Colonic mucosa (tissue), 4 donors: ENCODE measurements at regions not wholly inside any gene's neighbourhood (a gene's known extent, or its start where the extent isn't known, plus 50 kb on each side); places are given as distances from the start of the nearest gene placed in this dataset.

Source experiments
- DNase-seq: peaks from one replicate; pipeline ENCODE4 v3.0.0-alpha.2; 2020
- H3K27ac ChIP-seq: fragments of 200-600 bp; one replicate; pipeline ENCODE4 v1.8.0; 2021
- H3K27me3 ChIP-seq: fragments of 200-600 bp; one replicate; pipeline ENCODE4 v1.8.0; 2021
- H3K36me3 ChIP-seq: fragments of 200-600 bp; one replicate; pipeline ENCODE4 v1.8.0; 2021
- H3K4me1 ChIP-seq: fragments of 200-600 bp; one replicate; pipeline ENCODE4 v1.8.0; 2021; ENCODE audit warnings: mild to moderate bottlenecking
- H3K4me3 ChIP-seq: fragments of 200-600 bp; one replicate; pipeline ENCODE4 v1.8.0; 2021
- H3K9ac ChIP-seq, 2 donors: one replicate each; pipeline ENCODE4 v1.7.0; 2013; ENCODE audit warnings: control low read depth in 2 of 2, low read depth in 2 of 2, low read length in 2 of 2
- H3K9me3 ChIP-seq: fragments of 200-600 bp; one replicate; pipeline ENCODE4 v1.8.0; 2021
- CTCF ChIP-seq: fragments of 200-600 bp; IDR thresholded peaks from one replicate; pipeline ENCODE4 v1.8.0; 2022; ENCODE audit warnings: antibody characterized with exemption, mild to moderate bottlenecking
- intact Hi-C: fragments of 100-400 bp; cut with DNase I; formaldehyde crosslinking; loops from one replicate; pipeline ENCODE4 v1.14.1; 2022
- donor health status: healthy.
- donor health status: DM: no; HTN: no; CAD: no.
- donor health status: DM: no; HTN: no; CAD: no.

GRCh38 chr20:10951904-10952303, 278.1 kb upstream of the JAG1 start:
- TF ChIP-seq CTCF = no peak
- Histone ChIP-seq H3K9ac (no peak overlapping the region), H3K27ac (no peak overlapping the region), H3K4me3 (no peak overlapping the region), H3K27me3 (no peaks in the 10 kb centered on the region), H3K4me1 (no peaks in the 10 kb centered on the region), H3K36me3 (no peaks in the 10 kb centered on the region), H3K9me3 (no peaks in the 10 kb centered on the region)
- no peak for DNase-seq
- intact Hi-C loops = no loop called here

- no peak for TF ChIP-seq CTCF
- Histone ChIP-seq H3K4me3 (no peak overlapping the region), H3K36me3 (no peaks in the 10 kb centered on the region), H3K4me1 (no peaks in the 10 kb centered on the region), H3K9ac (no peak overlapping the region), H3K27ac (no peak overlapping the region), H3K9me3 (no peaks in the 10 kb centered on the region), H3K27me3 (no peaks in the 10 kb centered on the region)
- intact Hi-C loops = no loop called here
- no peak for DNase-seq
Observed at GRCh38 chr20:10953437-10953836, 279.6 kb upstream of the JAG1 start.

GRCh38 chr20:10954137-10954840, 280.5 kb upstream of the JAG1 start:
- intact Hi-C loops = no loop called here
- no peaks in the 10 kb centered on the region for H3K9me3 ChIP-seq
- no peaks in the 10 kb centered on the region for H3K36me3 ChIP-seq
- DNase-seq = no peak
- no peak overlapping the region for H3K9ac ChIP-seq
- no peak overlapping the region for H3K27ac ChIP-seq
- no peak overlapping the region for H3K4me3 ChIP-seq
- TF ChIP-seq CTCF = no peak
- H3K27me3 ChIP-seq = no peaks in the 10 kb centered on the region
- no peaks in the 10 kb centered on the region for H3K4me1 ChIP-seq

- H3K27ac ChIP-seq = no peak overlapping the region
- H3K9ac ChIP-seq = no peak overlapping the region
- H3K4me1 ChIP-seq = no peaks in the 10 kb centered on the region
- TF ChIP-seq CTCF = no peak
- intact Hi-C loops = no loop called here
- no peak for DNase-seq
- no peaks in the 10 kb centered on the region for H3K9me3 ChIP-seq
- H3K4me3 ChIP-seq = no peak overlapping the region
- H3K36me3 ChIP-seq = no peaks in the 10 kb centered on the region
- H3K27me3 ChIP-seq = no peaks in the 10 kb centered on the region
Observed at GRCh38 chr20:10954908-10955580, 281.2 kb upstream of the JAG1 start.

- H3K9me3 ChIP-seq = no peaks in the 10 kb centered on the region
Observed at GRCh38 chr20:10958279-10958678, 284.5 kb upstream of the JAG1 start.

More at GRCh38 chr20:10958279-10958678, 284.5 kb upstream of the JAG1 start:
- H3K27ac ChIP-seq = no peak overlapping the region
- no peaks in the 10 kb centered on the region for H3K36me3 ChIP-seq
- TF ChIP-seq CTCF = no peak
- H3K4me3 ChIP-seq = no peak overlapping the region
- DNase-seq = no peak
- no peaks in the 10 kb centered on the region for H3K4me1 ChIP-seq
- no peaks in the 10 kb centered on the region for H3K27me3 ChIP-seq
- intact Hi-C loops = no loop called here
- H3K9ac ChIP-seq = no peak overlapping the region
